Tibial artery (tissue), 4 donors: ENCODE measurements at regions not wholly inside any gene's neighbourhood (a gene's known extent, or its start where the extent isn't known, plus 50 kb on each side); places are given as distances from the start of the nearest gene placed in this dataset.

Experiments used
- DNase-seq, 2 donors: peaks; one replicate each; pipeline ENCODE4 v3.0.0-alpha.2; 2019
- H3K27ac ChIP-seq, 2 donors: fragments of 200-600 bp; sonication (generic) in 1 of 2; 1 replicate in 1 of 2; 2 replicates in 1 of 2; pipeline ENCODE4 v1.5.1; 2018 to 2019; ENCODE audit warnings: mild to moderate bottlenecking in 1 of 2
- H3K27me3 ChIP-seq, 2 donors: fragments of 200-600 bp; sonication (generic) in 1 of 2; one replicate each; pipeline versions ENCODE4 v1.5.1 to v1.6.0; 2016 to 2019
- H3K36me3 ChIP-seq, 3 donors: fragments of 200-600 bp; sonication (generic) in 2 of 3; one replicate each; pipeline ENCODE4 v1.5.1; 2016 to 2019; ENCODE audit warnings: mild to moderate bottlenecking in 2 of 3
- H3K4me1 ChIP-seq, 4 donors: fragments of 200-600 bp; sonication (generic) in 2 of 4; 1 replicate in 3 of 4; 2 replicates in 1 of 4; pipeline ENCODE4 v1.5.1; 2016 to 2019
- H3K4me3 ChIP-seq, 2 donors: fragments of 200-600 bp; sonication (generic) in 1 of 2; 1 replicate in 1 of 2; 2 replicates in 1 of 2; pipeline ENCODE4 v1.5.1; 2018 to 2019; ENCODE audit warnings: mild to moderate bottlenecking in 2 of 2
- H3K9me3 ChIP-seq, 3 donors: fragments of 200-600 bp; sonication (generic) in 1 of 3; one replicate each; pipeline ENCODE4 v1.5.1; 2016 to 2019
- CTCF ChIP-seq, 2 experiments: fragments of 200-600 bp in 1 of 2; fragments of 450-650 bp in 1 of 2; IDR thresholded peaks; one replicate each; pipeline ENCODE4 v1.5.1; 2017 to 2019; ENCODE audit warnings: antibody characterized with exemption in 2 of 2, mild to moderate bottlenecking in 1 of 2, moderate library complexity in 1 of 2
- intact Hi-C: fragments of 100-400 bp; cut with DNase I; formaldehyde crosslinking; loops from one replicate; pipeline ENCODE4 v1.15.0; 2023; ENCODE audit warnings: low total_unique reads

- Histone ChIP-seq H3K4me3 (no peak overlapping the region), H3K9me3 (no peaks in the 10 kb centered on the region), H3K27ac (no peak overlapping the region), H3K36me3 (no peaks in the 10 kb centered on the region), H3K4me1 (no peaks in the 10 kb centered on the region), H3K27me3 (peaks cover 0 to 2% of the 10 kb centered on the region in 2 donors)
- no peak for DNase-seq
- intact Hi-C loops: no loop called here
- TF ChIP-seq CTCF (IDR thresholded peaks at IDR 0.05): no peak
Measured at GRCh38 chr6:98039904-98040607, 757.0 kb upstream of the MMS22L start.

- no peak for DNase-seq
- Histone ChIP-seq H3K27me3 (peaks cover 0 to 2% of the 10 kb centered on the region in 2 donors), H3K4me3 (no peak overlapping the region), H3K27ac (no peak overlapping the region), H3K4me1 (no peaks in the 10 kb centered on the region), H3K36me3 (no peaks in the 10 kb centered on the region), H3K9me3 (no peaks in the 10 kb centered on the region)
- intact Hi-C loops: no loop called here
- no peak for TF ChIP-seq CTCF (IDR thresholded peaks at IDR 0.05)
Measured at GRCh38 chr6:98041056-98041455, 758.0 kb upstream of the MMS22L start.

GRCh38 chr6:98041921-98042320 is 758.9 kb upstream of the MMS22L start:
- Histone ChIP-seq H3K36me3 (no peaks in the 10 kb centered on the region), H3K27ac (no peak overlapping the region), H3K4me3 (no peak overlapping the region), H3K4me1 (no peaks in the 10 kb centered on the region), H3K9me3 (no peaks in the 10 kb centered on the region), H3K27me3 (peaks cover 0 to 2% of the 10 kb centered on the region in 2 donors)
- intact Hi-C loops: no loop called here
- DNase-seq: no peak
- TF ChIP-seq CTCF (IDR thresholded peaks at IDR 0.05): no peak

GRCh38 chr6:98044151-98044561 is 761.1 kb upstream of the MMS22L start:
- intact Hi-C loops: no loop called here
- Histone ChIP-seq H3K4me3 (no peak overlapping the region), H3K4me1 (no peaks in the 10 kb centered on the region)

GRCh38 chr6:98044791-98045470 is 761.9 kb upstream of the MMS22L start:
- no peaks in the 10 kb centered on the region for H3K36me3 ChIP-seq
- no peaks in the 10 kb centered on the region for H3K9me3 ChIP-seq
- H3K4me1 ChIP-seq: no peaks in the 10 kb centered on the region
- peaks cover 0 to 2% of the 10 kb centered on the region in 2 donors for H3K27me3 ChIP-seq
- H3K4me3 ChIP-seq: no peak overlapping the region
- intact Hi-C loops: no loop called here
- TF ChIP-seq CTCF (IDR thresholded peaks at IDR 0.05): no peak
- H3K27ac ChIP-seq: no peak overlapping the region
- DNase-seq: no peak

More at GRCh38 chr6:98044151-98044561, 761.1 kb upstream of the MMS22L start:
- Histone ChIP-seq H3K36me3 (no peaks in the 10 kb centered on the region), H3K27me3 (peaks cover 0 to 2% of the 10 kb centered on the region in 2 donors), H3K27ac (no peak overlapping the region), H3K9me3 (no peaks in the 10 kb centered on the region)
- no peak for TF ChIP-seq CTCF (IDR thresholded peaks at IDR 0.05)
- no peak for DNase-seq
